GM23338 (cell line): ENCODE measurements at regions not wholly inside any gene's neighbourhood (a gene's known extent, or its start where the extent isn't known, plus 50 kb on each side); places are given as distances from the start of the nearest gene placed in this dataset.

Experiments
- ATAC-seq: fragments of 200-7000 bp; cut with Tn5 transposase; 3 replicates; pipeline ENCODE4 v1.9.1; 2020
- DNase-seq: peaks from one replicate; pipeline ENCODE4 v3.0.0-alpha.2; 2015; ENCODE audit warnings: low spot score
- H2AFZ ChIP-seq: fragments of 200-600 bp; sonication (generic); 2 replicates; pipeline ENCODE4 v1.8.0; 2016; ENCODE audit warnings: antibody characterized with exemption, mild to moderate bottlenecking, moderate library complexity
- H3F3A ChIP-seq: fragments of 200-600 bp; sonication (generic); replicated peaks from 2 replicates; pipeline ENCODE4 v1.8.0; 2017; ENCODE audit warnings: antibody characterized with exemption, mixed run types, low read depth
- H3K27ac ChIP-seq: fragments of 200-600 bp; sonication (generic); 2 replicates; pipeline ENCODE4 v1.6.1; 2016; ENCODE audit warnings: low read depth
- H3K27me3 ChIP-seq: fragments of 200-600 bp; sonication (generic); 2 replicates; pipeline ENCODE4 v1.8.0; 2016; ENCODE audit warnings: mild to moderate bottlenecking, mixed run types, moderate library complexity; ENCODE audit not compliant: insufficient read depth
- H3K36me3 ChIP-seq: fragments of 200-600 bp; sonication (generic); 2 replicates; pipeline ENCODE4 v1.8.0; 2016; ENCODE audit warnings: mild to moderate bottlenecking; ENCODE audit not compliant: insufficient read depth
- H3K4me1 ChIP-seq: fragments of 200-600 bp; sonication (generic); 2 replicates; pipeline ENCODE4 v1.8.0; 2016; ENCODE audit warnings: mild to moderate bottlenecking, moderate library complexity; ENCODE audit not compliant: insufficient read depth
- H3K4me2 ChIP-seq: fragments of 200-600 bp; sonication (generic); 2 replicates; pipeline ENCODE4 v1.7.1; 2017; ENCODE audit warnings: mixed run types
- H3K4me3 ChIP-seq: fragments of 200-600 bp; sonication (generic); 2 replicates; pipeline ENCODE4 v1.6.1; 2016; ENCODE audit warnings: mixed run types
- H3K79me2 ChIP-seq: fragments of 200-600 bp; sonication (generic); replicated peaks from 2 replicates; pipeline ENCODE4 v1.8.0; 2017; ENCODE audit warnings: mild to moderate bottlenecking; ENCODE audit not compliant: insufficient read depth
- H3K9me2 ChIP-seq: fragments of 200-600 bp; sonication (generic); 2 replicates; pipeline ENCODE4 v1.8.0; 2017; ENCODE audit not compliant: insufficient read depth
- H4K20me1 ChIP-seq: fragments of 200-600 bp; sonication (generic); replicated peaks from 2 replicates; pipeline ENCODE4 v1.8.0; 2017; ENCODE audit warnings: mild to moderate bottlenecking; ENCODE audit not compliant: insufficient read depth
- H3K27ac Mint-ChIP-seq: 2 replicates; pipeline ENCODE4 v1.8.0; 2020; ENCODE audit warnings: inconsistent platforms, mild to moderate bottlenecking, moderate library complexity, mixed read lengths
- H3K27me3 Mint-ChIP-seq: 3 replicates; pipeline ENCODE4 v1.8.0; 2022; ENCODE audit warnings: low read depth, mild to moderate bottlenecking, moderate library complexity, mixed read lengths, inconsistent platforms; ENCODE audit not compliant: insufficient read depth, poor library complexity
- H3K36me3 Mint-ChIP-seq: 3 replicates; pipeline ENCODE4 v1.8.0; 2021; ENCODE audit warnings: low read depth, mild to moderate bottlenecking, inconsistent platforms, moderate library complexity, mixed read lengths
- H3K4me1 Mint-ChIP-seq: 3 replicates; pipeline ENCODE4 v1.8.0; 2020; ENCODE audit warnings: mild to moderate bottlenecking, inconsistent platforms, mixed read lengths
- H3K4me3 Mint-ChIP-seq: 3 replicates; pipeline ENCODE4 v1.8.0; 2021; ENCODE audit warnings: moderate library complexity, mild to moderate bottlenecking, inconsistent platforms, mixed read lengths
- H3K9me3 Mint-ChIP-seq: 3 replicates; pipeline ENCODE4 v1.8.0; 2020; ENCODE audit warnings: moderate library complexity, mild to moderate bottlenecking, inconsistent platforms, mixed read lengths
- CREB1 ChIP-seq: fragments of 250-450 bp; sonication (Bioruptor Pico); IDR thresholded peaks from 2 replicates; pipeline ENCODE4 v1.5.0; 2020; ENCODE audit warnings: low read depth, mild to moderate bottlenecking, moderate library complexity
- CTCF ChIP-seq, 2 experiments: fragments of 200-600 bp in 1 of 2; sonication (generic) in 1 of 2; conservative IDR thresholded peaks; 2 replicates each; pipeline versions ENCODE4 v1.5.1 to v1.6.1; 2016 to 2017; ENCODE audit warnings: antibody characterized with exemption in 2 of 2, low read depth in 2 of 2, mild to moderate bottlenecking in 2 of 2, moderate library complexity in 1 of 2
- EZH2 ChIP-seq: fragments of 200-600 bp; sonication (generic); IDR thresholded peaks from one replicate; pipeline ENCODE4 v1.8.0; 2017; ENCODE audit warnings: antibody characterized with exemption, mild to moderate bottlenecking, low read depth; ENCODE audit not compliant: unreplicated experiment
- EZH2phosphoT487 ChIP-seq: fragments of 200-600 bp; sonication (generic); IDR thresholded peaks from one replicate; pipeline ENCODE4 v1.8.1; 2018; ENCODE audit warnings: antibody characterized with exemption; ENCODE audit not compliant: unreplicated experiment
- JUNB ChIP-seq: IDR thresholded peaks from one replicate; pipeline ENCODE4 v1.6.1; 2016; ENCODE audit warnings: antibody characterized with exemption; ENCODE audit not compliant: unreplicated experiment
- NANOG ChIP-seq: IDR thresholded peaks from 2 replicates; pipeline ENCODE4 v1.6.1; 2016; ENCODE audit warnings: antibody characterized with exemption, borderline replicate concordance
- POLR2AphosphoS5 ChIP-seq: IDR thresholded peaks from 2 replicates; pipeline ENCODE4 v1.6.1; 2016; ENCODE audit warnings: antibody characterized with exemption, low read depth
- STAT1 ChIP-seq: IDR thresholded peaks from one replicate; pipeline ENCODE4 v1.6.1; 2016; ENCODE audit warnings: antibody characterized with exemption; ENCODE audit not compliant: unreplicated experiment
- ZNF331 ChIP-seq: fragments of 250-450 bp; sonication (Bioruptor Pico); IDR thresholded peaks from 2 replicates; pipeline ENCODE4 v1.5.0; 2020; ENCODE audit warnings: low read depth, mild to moderate bottlenecking, moderate library complexity
- ZNF462 ChIP-seq: fragments of 250-450 bp; sonication (Bioruptor Pico); IDR thresholded peaks from 2 replicates; pipeline ENCODE4 v1.5.0; 2020; ENCODE audit warnings: mild to moderate bottlenecking, moderate library complexity

DNA sequence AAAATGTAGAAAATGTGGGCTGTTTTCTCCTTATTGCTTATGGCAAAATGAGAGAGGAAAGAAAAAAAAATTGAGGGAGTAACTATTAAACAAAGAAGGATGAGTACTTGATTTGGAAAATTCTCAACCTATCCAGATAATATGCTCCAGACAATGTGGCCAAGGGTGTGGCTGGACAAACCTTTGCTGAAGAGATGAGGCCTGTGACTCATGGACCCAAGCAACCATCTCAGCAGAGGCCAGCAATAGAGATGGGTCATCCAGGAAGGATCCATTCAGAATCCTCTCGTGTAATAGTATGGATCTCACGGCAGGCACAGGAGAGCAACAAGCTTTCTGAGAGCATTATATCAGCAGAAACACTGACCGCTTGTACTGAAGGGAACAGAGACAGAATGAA, 120.3 kb upstream of the CELF2 start:
- Mint-ChIP-seq H3K36me3 (0 out of 3 replicates have a peak, but pooled peaks cover 3% of the 10 kb centered on the region), H3K9me3 (peaks cover 8% of the 10 kb centered on the region; the same call in 1 of the 3 replicates), H3K4me1 (no peaks in the 10 kb centered on the region), H3K27me3 (peaks cover 4% of the 10 kb centered on the region), H3K27ac (no peak overlapping the region), H3K4me3 (no peak overlapping the region)
- H3F3A ChIP-seq: no peaks in the 10 kb centered on the region
- H3K4me3 ChIP-seq: no peak overlapping the region
- no peak for ATAC-seq
- H3K79me2 ChIP-seq: no peaks in the 10 kb centered on the region
- H3K36me3 ChIP-seq: no peaks in the 10 kb centered on the region
- H3K4me2 ChIP-seq: no peak overlapping the region
- peaks cover 11% of the 10 kb centered on the region; the same call in 1 of the 2 replicates for H3K9me2 ChIP-seq
- TF ChIP-seq CREB1 (CRISPR knock-in tag): no peak
- TF ChIP-seq STAT1: no peak
- TF ChIP-seq EZH2: no peak
- no peak for TF ChIP-seq NANOG
- no peak for TF ChIP-seq JUNB
- no peak for TF ChIP-seq POLR2AphosphoS5
- TF ChIP-seq ZNF331 (CRISPR knock-in tag): no peak
- TF ChIP-seq ZNF462: no peak
- TF ChIP-seq CTCF (conservative IDR thresholded peaks at IDR 0.05; ENCODE audit: low read depth in 2 of 2): no peak
- TF ChIP-seq EZH2phosphoT487: no peak
- no peak for DNase-seq
- no peaks in the 10 kb centered on the region for H3K27me3 ChIP-seq
- H4K20me1 ChIP-seq: no peaks in the 10 kb centered on the region
- no peaks in the 10 kb centered on the region for H3K4me1 ChIP-seq
- no peak overlapping the region for H3K27ac ChIP-seq
- no peak overlapping the region for H2AFZ ChIP-seq
